Neural cell (in vitro differentiated cells): ENCODE measurements at regions not wholly inside any gene's neighbourhood (a gene's known extent, or its start where the extent isn't known, plus 50 kb on each side); places are given as distances from the start of the nearest gene placed in this dataset.

Experiments
- CTCF ChIP-seq: fragments of 450-650 bp; IDR thresholded peaks from 2 replicates; pipeline ENCODE4 v1.5.1; 2014; ENCODE audit warnings: antibody characterized with exemption, mild to moderate bottlenecking, moderate library complexity; ENCODE audit not compliant: poor library complexity, severe bottlenecking
- EP300 ChIP-seq: fragments of 450-650 bp; conservative IDR thresholded peaks from 2 replicates; pipeline ENCODE4 v1.6.1; 2014; ENCODE audit warnings: antibody characterized with exemption, mild to moderate bottlenecking, moderate library complexity; ENCODE audit not compliant: poor library complexity, severe bottlenecking
- EZH2 ChIP-seq: fragments of 200-600, 300-800 bp; shearing (Covaris generic), sonication (generic); IDR thresholded peaks from 2 replicates; pipeline ENCODE4 v1.6.1; 2014; ENCODE audit warnings: antibody characterized with exemption, low read length, borderline replicate concordance, mild to moderate bottlenecking; ENCODE audit not compliant: insufficient read depth, poor library complexity, severe bottlenecking
- MXI1 ChIP-seq: fragments of 450-650 bp; conservative IDR thresholded peaks from 2 replicates; pipeline ENCODE4 v1.6.1; 2014; ENCODE audit warnings: antibody characterized with exemption, mild to moderate bottlenecking; ENCODE audit not compliant: poor library complexity, severe bottlenecking
- POLR2AphosphoS5 ChIP-seq: IDR thresholded peaks from 2 replicates; pipeline ENCODE4 v1.6.1; 2012
- RAD21 ChIP-seq: fragments of 450-650 bp; conservative IDR thresholded peaks from 2 replicates; pipeline ENCODE4 v1.6.1; 2014; ENCODE audit warnings: antibody characterized with exemption, mild to moderate bottlenecking, moderate library complexity
- REST ChIP-seq: IDR thresholded peaks from 2 replicates; pipeline ENCODE4 v1.6.1; 2012; ENCODE audit warnings: borderline replicate concordance
- SMC3 ChIP-seq: fragments of 450-650 bp; conservative IDR thresholded peaks from 2 replicates; pipeline ENCODE4 v1.6.1; 2014; ENCODE audit warnings: antibody characterized with exemption, mild to moderate bottlenecking, moderate library complexity; ENCODE audit not compliant: poor library complexity

- no peak for TF ChIP-seq CTCF
- no peak for TF ChIP-seq EP300
- TF ChIP-seq POLR2AphosphoS5, result no peak
- TF ChIP-seq RAD21, result no peak
- no peak for TF ChIP-seq MXI1
- TF ChIP-seq REST, result no peak
- no peak for TF ChIP-seq EZH2
- TF ChIP-seq SMC3, result no peak
Measured at GRCh38 chr10:33025910-33026309, 67.9 kb upstream of the ITGB1 start.
